Spleen (tissue), 7 donors: ENCODE measurements at regions not wholly inside any gene's neighbourhood (a gene's known extent, or its start where the extent isn't known, plus 50 kb on each side); places are given as distances from the start of the nearest gene placed in this dataset.

Experiments
- POLR2A ChIP-seq, 3 donors: fragments of 450-650 bp; IDR thresholded peaks; one replicate each; pipeline ENCODE4 v1.5.1; 2017; ENCODE audit warnings: antibody characterized with exemption in 3 of 3, mild to moderate bottlenecking in 1 of 3
- TF ChIP-seq, protein P1 (sequence below), 11 experiments: fragments of 200-600 bp in 7 of 11; fragments of 450-650 bp in 4 of 11; sonication (generic) in 4 of 11; IDR thresholded peaks in 8 of 11; conservative IDR thresholded peaks in 3 of 11; 1 replicate in 7 of 11; 2 replicates in 4 of 11; pipeline versions ENCODE4 v1.4.0 to v1.8.0; 2016 to 2021; ENCODE audit warnings: antibody characterized with exemption in 11 of 11, inconsistent platforms in 4 of 11, mild to moderate bottlenecking in 1 of 11
- donor health status: DM: no; HTN: no; CAD: no; lungs with moderate emphysema.
- donor health status: DM: no; HTN: no; CAD: no.
- donor health status: DM: no; HTN: no; CAD: no.

- TF ChIP-seq, protein P1, sequence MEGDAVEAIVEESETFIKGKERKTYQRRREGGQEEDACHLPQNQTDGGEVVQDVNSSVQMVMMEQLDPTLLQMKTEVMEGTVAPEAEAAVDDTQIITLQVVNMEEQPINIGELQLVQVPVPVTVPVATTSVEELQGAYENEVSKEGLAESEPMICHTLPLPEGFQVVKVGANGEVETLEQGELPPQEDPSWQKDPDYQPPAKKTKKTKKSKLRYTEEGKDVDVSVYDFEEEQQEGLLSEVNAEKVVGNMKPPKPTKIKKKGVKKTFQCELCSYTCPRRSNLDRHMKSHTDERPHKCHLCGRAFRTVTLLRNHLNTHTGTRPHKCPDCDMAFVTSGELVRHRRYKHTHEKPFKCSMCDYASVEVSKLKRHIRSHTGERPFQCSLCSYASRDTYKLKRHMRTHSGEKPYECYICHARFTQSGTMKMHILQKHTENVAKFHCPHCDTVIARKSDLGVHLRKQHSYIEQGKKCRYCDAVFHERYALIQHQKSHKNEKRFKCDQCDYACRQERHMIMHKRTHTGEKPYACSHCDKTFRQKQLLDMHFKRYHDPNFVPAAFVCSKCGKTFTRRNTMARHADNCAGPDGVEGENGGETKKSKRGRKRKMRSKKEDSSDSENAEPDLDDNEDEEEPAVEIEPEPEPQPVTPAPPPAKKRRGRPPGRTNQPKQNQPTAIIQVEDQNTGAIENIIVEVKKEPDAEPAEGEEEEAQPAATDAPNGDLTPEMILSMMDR (IDR thresholded peaks at IDR 0.05 in 8 of 11, conservative IDR thresholded peaks at IDR 0.05 in 3 of 11): no peak
- TF ChIP-seq POLR2A (IDR thresholded peaks at IDR 0.05): no peak
These were observed 360.2 kb upstream of the ROPN1 start for GRCh38 chr3:124352149-124352539.
